ENCODE measurements at regions not wholly inside any gene's neighbourhood (a gene's known extent, or its start where the extent isn't known, plus 50 kb on each side); places are given as distances from the start of the nearest gene placed in this dataset.

DNA sequence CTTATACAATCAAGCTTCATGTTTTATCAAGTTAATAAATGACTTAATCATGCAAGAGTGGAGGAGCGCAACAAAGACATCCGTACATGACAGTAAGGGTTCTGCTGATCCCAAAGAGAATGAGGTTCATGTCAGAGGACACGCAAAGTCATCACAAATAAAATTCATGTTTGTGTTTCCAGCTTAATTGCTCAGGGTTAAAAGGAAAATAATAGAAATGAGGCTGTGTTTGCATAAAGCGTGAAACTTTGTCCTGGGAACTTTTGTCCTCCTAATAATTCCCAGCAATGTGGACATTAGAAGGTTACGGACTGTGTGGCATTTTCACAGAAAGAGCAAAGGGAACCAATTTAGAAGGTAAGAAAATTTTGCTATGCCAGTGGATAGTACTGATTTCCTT is 237.3 kb downstream of the INHBA start:
- Histone ChIP-seq H3K9me3 (replicated peaks in 1 of 2; ENCODE audit: control insufficient read depth in 1 of 2, insufficient read depth in 1 of 2, low read length in 2 of 2) (no peaks in the 10 kb centered on the region), H2AFZ (ENCODE audit: insufficient read depth, low read depth, low read length, poor library complexity, severe bottlenecking) (no peak overlapping the region), H3K4me3 (replicated peaks in 1 of 3; ENCODE audit: low read depth in 2 of 3, low read length in 3 of 3) (no peak overlapping the region), H3K27ac (ENCODE audit: low read depth in 1 of 2, low read length in 2 of 2) (no peak overlapping the region), H3K4me2 (replicated peaks; ENCODE audit: extremely low read depth, low read length, poor library complexity, severe bottlenecking) (no peak overlapping the region), H3K79me2 (ENCODE audit: insufficient read depth, low read length) (no peaks in the 10 kb centered on the region), H3K4me1 (ENCODE audit: control insufficient read depth in 1 of 2, insufficient read depth in 2 of 2, low read length in 2 of 2) (no peaks in the 10 kb centered on the region), H3K9ac (ENCODE audit: insufficient read depth, low read length, poor library complexity, severe bottlenecking) (no peak overlapping the region), H4K20me1 (ENCODE audit: insufficient read depth, low read length) (no peaks in the 10 kb centered on the region), H3K36me3 (replicated peaks in 1 of 2; ENCODE audit: control insufficient read depth in 1 of 2, insufficient read depth in 2 of 2, low read length in 2 of 2) (no peaks in the 10 kb centered on the region), H3K27me3 (ENCODE audit: control insufficient read depth in 2 of 2, insufficient read depth in 2 of 2, low read length in 2 of 2) (no peaks in the 10 kb centered on the region)
- Mint-ChIP-seq H3K27ac (no peak overlapping the region), H3K4me1 (peaks cover 5% of the 10 kb centered on the region), H3K4me3 (no peak overlapping the region), H3K9me3 (peaks cover 0 to 4% (median 0%) of the 10 kb centered on the region in 7 donors), H3K36me3 (no peaks in the 10 kb centered on the region), H3K27me3 (ENCODE audit: low read depth in 3 of 3) (peaks cover 1 to 4% (median 1%) of the 10 kb centered on the region in 3 donors)
- TF ChIP-seq CTCF (IDR thresholded peaks at IDR 0.05), result no peak
- intact Hi-C loops (cut with micrococcal nuclease), result no loop called here
- DNase-seq, result no peak
- WGBS (ENCODE audit: insufficient coverage), result 100% methylated on average over 4 of the region's 5 CpGs

GRCh38 chr7:41463770-41464470 is 239.0 kb downstream of the INHBA start:
- DNase-seq, result no peak
- H3K27ac ChIP-seq (ENCODE audit: low read depth in 1 of 2, low read length in 2 of 2), result no peak overlapping the region
- peaks cover 20% of the 10 kb centered on the region for H3K4me1 Mint-ChIP-seq
- no peaks in the 10 kb centered on the region for H3K27me3 ChIP-seq (ENCODE audit: control insufficient read depth in 2 of 2, insufficient read depth in 2 of 2, low read length in 2 of 2)
- H3K9ac ChIP-seq (ENCODE audit: insufficient read depth, low read length, poor library complexity, severe bottlenecking), result no peak overlapping the region
- no peak overlapping the region for H3K4me3 ChIP-seq (replicated peaks in 1 of 3; ENCODE audit: low read depth in 2 of 3, low read length in 3 of 3)
- no peak overlapping the region for H2AFZ ChIP-seq (ENCODE audit: insufficient read depth, low read depth, low read length, poor library complexity, severe bottlenecking)
- H3K4me1 ChIP-seq (ENCODE audit: control insufficient read depth in 1 of 2, insufficient read depth in 2 of 2, low read length in 2 of 2), result peaks cover 15 to 16% of the 10 kb centered on the region in 2 donors
- intact Hi-C loops (cut with micrococcal nuclease), result no loop called here
- peaks cover 1 to 4% (median 1%) of the 10 kb centered on the region in 3 donors for H3K27me3 Mint-ChIP-seq (ENCODE audit: low read depth in 3 of 3)
- no peaks in the 10 kb centered on the region for H3K36me3 Mint-ChIP-seq
- H3K4me3 Mint-ChIP-seq, result no peak overlapping the region
- no peak for TF ChIP-seq CTCF (IDR thresholded peaks at IDR 0.05)
- no peaks in the 10 kb centered on the region for H4K20me1 ChIP-seq (ENCODE audit: insufficient read depth, low read length)
- H3K9me3 Mint-ChIP-seq, result peaks cover 0 to 4% (median 0%) of the 10 kb centered on the region in 7 donors
- no CpG with 5 or more reads among the region's 3 CpGs for WGBS (ENCODE audit: insufficient coverage)
- no peak overlapping the region for H3K4me2 ChIP-seq (replicated peaks; ENCODE audit: extremely low read depth, low read length, poor library complexity, severe bottlenecking)
- no peaks in the 10 kb centered on the region for H3K36me3 ChIP-seq (replicated peaks in 1 of 2; ENCODE audit: control insufficient read depth in 1 of 2, insufficient read depth in 2 of 2, low read length in 2 of 2)
- H3K27ac Mint-ChIP-seq, result no peak overlapping the region
- no peaks in the 10 kb centered on the region for H3K79me2 ChIP-seq (ENCODE audit: insufficient read depth, low read length)
- H3K9me3 ChIP-seq (replicated peaks in 1 of 2; ENCODE audit: control insufficient read depth in 1 of 2, insufficient read depth in 1 of 2, low read length in 2 of 2), result no peaks in the 10 kb centered on the region

Measured in CD14-positive monocyte (primary cell).